GM12878 (cell line): ENCODE measurements at regions not wholly inside any gene's neighbourhood (a gene's known extent, or its start where the extent isn't known, plus 50 kb on each side); places are given as distances from the start of the nearest gene placed in this dataset.

Source experiments
- ATAC-seq: fragments of 200-7000 bp; cut with Tn5 transposase; 3 replicates; pipeline ENCODE4 v1.9.1; 2020; ENCODE audit warnings: mild to moderate bottlenecking, moderate library complexity
- BruUV-seq: library from RNA; stranded (reverse); fragments of 400-500 nt; replicated peaks from 2 replicates; lab custom pipeline; 2021; lab: Mats Ljungman, UMichigan
- CTCF ChIA-PET: fragments of 300-600 bp; sonication (Branson Sonifier 250); formaldehyde crosslinking; extraction: SDS; loops from one replicate; lab custom pipeline; 2021; ENCODE audit warnings: inconsistent platforms; lab: Yijun Ruan, JAX
- POLR2A ChIA-PET: fragments of 350-600 bp; formaldehyde crosslinking; extraction: SDS; loops from one replicate; lab custom pipeline; 2021; ENCODE audit warnings: inconsistent platforms; lab: Charles Lee
- RAD21 ChIA-PET: fragments of 300-600 bp; sonication (Branson Sonifier 250); formaldehyde crosslinking; loops from one replicate; lab custom pipeline; 2023; ENCODE audit warnings: antibody characterized with exemption; ENCODE audit not compliant: unreplicated experiment; lab: Charles Lee
- SMC1A ChIA-PET: fragments of 300-600 bp; sonication (Branson Sonifier 250); formaldehyde crosslinking; loops from one replicate; lab custom pipeline; 2023; ENCODE audit not compliant: unreplicated experiment, uncharacterized antibody; lab: Charles Lee
- DNase-seq: peaks from one replicate; pipeline ENCODE4 v3.0.0-alpha.2; 2011; ENCODE audit warnings: low read depth, low spot score
- FAIRE-seq: peaks from 3 replicates; lab custom pipeline; 2011; peaks lifted over from hg19 to GRCh38; lab: Jason Lieb, UNC
- H2AFZ ChIP-seq: 2 replicates; pipeline ENCODE4 v1.6.0; 2011; ENCODE audit warnings: low read depth, low read length, control low read depth; ENCODE audit not compliant: control insufficient read depth
- H3K27ac ChIP-seq: 2 replicates; pipeline ENCODE4 v1.5.1; 2011; ENCODE audit warnings: control low read depth; ENCODE audit not compliant: control insufficient read depth, insufficient read depth
- H3K27me3 ChIP-seq, 2 experiments: replicated peaks in 1 of 2; 2 replicates each; pipeline versions ENCODE4 v1.6.0 to v1.6.1; 2011; ENCODE audit warnings: low read length in 1 of 2; ENCODE audit not compliant: control insufficient read depth in 2 of 2, insufficient read depth in 2 of 2
- H3K36me3 ChIP-seq, 2 experiments: 2 replicates each; pipeline ENCODE4 v1.5.1; 2011; ENCODE audit warnings: low read length in 1 of 2; ENCODE audit not compliant: control insufficient read depth in 2 of 2, insufficient read depth in 2 of 2
- H3K4me1 ChIP-seq: 2 replicates; pipeline ENCODE4 v1.6.1; 2011; ENCODE audit warnings: mild to moderate bottlenecking, low read length, moderate library complexity, mixed read lengths; ENCODE audit not compliant: control insufficient read depth, insufficient read depth
- H3K4me2 ChIP-seq: 2 replicates; pipeline ENCODE4 v1.6.0; 2011; ENCODE audit warnings: control low read depth; ENCODE audit not compliant: control insufficient read depth, insufficient read depth
- H3K4me3 ChIP-seq: fragments of 200-600 bp; sonication (generic); 2 replicates; pipeline ENCODE4 v1.5.1; 2016
- H3K79me2 ChIP-seq: 2 replicates; pipeline ENCODE4 v1.6.0; 2011; ENCODE audit warnings: low read length; ENCODE audit not compliant: control insufficient read depth, insufficient read depth
- H3K9ac ChIP-seq: 2 replicates; pipeline ENCODE4 v1.8.0; 2011; ENCODE audit warnings: low read length, control low read depth, mixed read lengths; ENCODE audit not compliant: control insufficient read depth, insufficient read depth
- H3K9me3 ChIP-seq: replicated peaks from 3 replicates; pipeline ENCODE4 v1.5.1; 2011; ENCODE audit warnings: mild to moderate bottlenecking, low read length; ENCODE audit not compliant: control insufficient read depth, insufficient read depth
- H4K20me1 ChIP-seq: 2 replicates; pipeline ENCODE4 v1.6.0; 2011; ENCODE audit not compliant: control insufficient read depth, insufficient read depth
- CUX1 ChIP-seq: IDR thresholded peaks from 2 replicates; pipeline ENCODE4 v1.6.1; 2012; ENCODE audit warnings: improper control_type of control experiment, low read depth, low read length; ENCODE audit not compliant: insufficient replicate concordance
- FOS ChIP-seq: IDR thresholded peaks from 3 replicates; pipeline ENCODE4 v1.6.1; 2011; ENCODE audit warnings: borderline replicate concordance; ENCODE audit not compliant: insufficient read length; ENCODE audit errors: extremely low read depth
- HCFC1 ChIP-seq: fragments of 150-350 bp; IDR thresholded peaks from 2 replicates; pipeline ENCODE4 v1.6.1; 2014; ENCODE audit warnings: low read length
- IRF5 ChIP-seq: fragments of 450-650 bp; IDR thresholded peaks from 2 replicates; pipeline ENCODE4 v1.6.1; 2017; ENCODE audit warnings: borderline replicate concordance
- REST ChIP-seq: IDR thresholded peaks from 2 replicates; pipeline ENCODE4 v1.6.1; 2012; ENCODE audit warnings: mild to moderate bottlenecking, low read depth, low read length
- SKIL ChIP-seq: fragments of 450-650 bp; IDR thresholded peaks from 2 replicates; pipeline ENCODE4 v1.6.1; 2017; ENCODE audit warnings: mild to moderate bottlenecking, low read depth, inconsistent platforms; ENCODE audit not compliant: poor library complexity, severe bottlenecking
- ZZZ3 ChIP-seq: IDR thresholded peaks from 2 replicates; pipeline ENCODE4 v1.6.1; 2011; ENCODE audit warnings: low read depth; ENCODE audit not compliant: control insufficient read depth, insufficient read length
- WGBS: methylation state at CpG from one replicate; pipeline ENCODE4 v1.1.6; 2016; ENCODE audit warnings: low lambda C conversion rate; ENCODE audit not compliant: insufficient replicate concordance, insufficient coverage; ENCODE audit errors: missing lambda C conversion rate; 5-methylcytosine and 5-hydroxymethylcytosine counted together
- in situ Hi-C: fragments of 300-500 bp; cut with MboI; formaldehyde crosslinking; loops from 9 replicates; pipeline ENCODE4 v1.14.3; 2018; ENCODE audit warnings: mixed read lengths
- intact Hi-C: fragments of 100-400 bp; cut with micrococcal nuclease; formaldehyde crosslinking; loops from one replicate; pipeline ENCODE4 v1.14.2; 2022; ENCODE audit not compliant: unreplicated experiment

- no peak overlapping the region for H3K9ac ChIP-seq
- no peak overlapping the region for H3K4me3 ChIP-seq
- no peak overlapping the region for H2AFZ ChIP-seq
- no peak overlapping the region for H3K27ac ChIP-seq
- RAD21 ChIA-PET: no interaction called here
- H3K79me2 ChIP-seq: no peaks in the 10 kb centered on the region
- 70% methylated on average over 1 of the region's 1 CpG for WGBS
- DNase-seq (no peak), FAIRE-seq (no peak), ATAC-seq (no peak)
- no peaks in the 10 kb centered on the region for H3K36me3 ChIP-seq
- POLR2A ChIA-PET: no interaction called here
- H3K27me3 ChIP-seq: no peaks in the 10 kb centered on the region
- H4K20me1 ChIP-seq: no peaks in the 10 kb centered on the region
- no peaks in the 10 kb centered on the region for H3K9me3 ChIP-seq
- CTCF ChIA-PET: no interaction called here
- intact Hi-C loops (no loop called here), in situ Hi-C loops (loop anchor here (10.0 kb wide), 1 partner anchor 64 kb away; no protein-coding TSS in a partner anchor)
- no peak overlapping the region for H3K4me2 ChIP-seq
- TF ChIP-seq CUX1 (no peak), HCFC1 (no peak), REST (no peak), FOS (no peak), SKIL (no peak), ZZZ3 (no peak), IRF5 (no peak)
- no TSS peak for BruUV-seq
- SMC1A ChIA-PET: no interaction called here
- H3K4me1 ChIP-seq: no peaks in the 10 kb centered on the region
Measured at GRCh38 chrX:99750721-99751120, 659.4 kb downstream of the PCDH19 start.
